GM21447 (cell line): ENCODE measurements at regions not wholly inside any gene's neighbourhood (a gene's known extent, or its start where the extent isn't known, plus 50 kb on each side); places are given as distances from the start of the nearest gene placed in this dataset.

Experiments used
- ATAC-seq: cut with Tn5 transposase; IDR thresholded peaks from one replicate; pipeline ENCODE4 v1.9.1; 2021; ENCODE audit not compliant: unreplicated experiment

DNA sequence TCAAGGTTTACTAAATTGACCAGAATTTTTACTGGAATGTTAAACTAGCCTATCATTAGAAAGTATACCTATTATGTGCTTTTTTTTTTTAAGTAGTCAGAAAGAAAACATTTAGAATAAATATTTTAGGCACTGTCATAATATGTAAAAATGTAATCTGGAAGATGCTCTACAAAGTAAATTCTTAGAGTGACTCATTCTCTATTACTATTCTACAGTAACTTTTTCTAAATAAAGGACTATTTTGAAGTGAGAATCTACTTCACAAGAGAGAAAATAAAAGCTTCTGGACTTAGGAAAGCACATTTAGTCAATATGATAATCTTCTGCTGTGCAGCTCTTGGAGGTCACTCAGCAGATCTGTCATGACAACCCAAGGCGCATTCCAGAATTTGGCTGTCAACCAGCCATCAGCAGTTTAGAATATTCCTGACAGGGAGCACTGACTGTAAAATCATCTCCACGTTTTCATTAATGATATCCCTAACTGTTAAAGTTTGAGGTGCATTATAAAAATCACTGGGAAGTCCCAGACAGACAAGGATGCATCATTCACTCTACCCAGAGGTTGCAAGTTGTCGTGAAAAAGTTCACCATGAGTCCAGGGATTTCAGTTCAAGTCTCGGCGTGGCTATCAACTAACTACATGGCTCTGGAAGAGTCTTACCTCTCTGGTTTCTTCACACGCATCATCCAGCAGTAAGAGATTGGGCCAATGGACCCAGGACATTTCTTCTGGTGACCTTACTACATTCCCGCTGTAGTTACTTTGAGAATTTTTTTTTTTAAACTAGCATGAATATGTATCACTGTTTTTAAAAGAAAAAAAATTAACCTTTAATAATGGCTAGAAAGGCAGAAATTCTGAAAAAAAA lies 374.9 kb downstream of the GJA1 start:
- no peak for ATAC-seq

DNA sequence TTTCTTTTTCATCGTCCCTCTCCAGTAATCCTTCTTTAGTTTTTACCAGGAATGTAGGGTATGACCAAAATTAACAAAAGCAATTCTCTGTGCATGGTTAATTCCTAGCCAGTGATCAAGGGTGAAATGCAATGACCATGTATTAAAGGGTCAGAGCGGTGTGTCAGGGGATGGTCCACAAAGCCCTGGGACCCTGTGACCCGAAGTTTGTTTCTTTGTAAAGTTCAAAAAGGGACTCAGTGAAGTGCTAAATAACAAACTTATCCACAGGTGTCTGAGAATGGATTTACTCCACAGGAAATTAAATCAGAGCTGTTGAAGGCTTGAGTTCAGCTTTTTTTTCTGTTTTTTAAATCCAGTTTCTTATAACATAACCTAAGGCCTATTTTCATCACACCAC lies 375.7 kb downstream of the GJA1 start:
- ATAC-seq: no peak

DNA sequence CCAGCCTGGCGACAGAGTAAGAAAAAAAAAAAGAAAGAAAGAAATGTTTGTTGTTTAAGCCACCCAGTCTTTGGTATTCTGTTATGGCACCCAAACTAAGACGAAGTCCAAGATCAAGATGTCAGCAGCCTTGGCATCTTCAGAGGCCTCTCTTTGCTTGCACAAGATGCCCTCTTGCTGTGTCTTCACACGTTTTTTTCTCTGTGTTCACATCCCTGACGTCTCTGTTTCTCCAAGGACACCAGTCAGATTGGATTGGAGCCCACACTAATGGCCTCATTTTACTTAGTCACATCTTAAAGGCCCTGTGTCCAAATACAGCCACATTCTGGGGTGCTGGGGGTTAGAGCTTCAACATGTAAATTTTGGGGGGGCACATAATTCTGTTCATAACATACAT lies 380.9 kb downstream of the GJA1 start:
- ATAC-seq: no peak

DNA sequence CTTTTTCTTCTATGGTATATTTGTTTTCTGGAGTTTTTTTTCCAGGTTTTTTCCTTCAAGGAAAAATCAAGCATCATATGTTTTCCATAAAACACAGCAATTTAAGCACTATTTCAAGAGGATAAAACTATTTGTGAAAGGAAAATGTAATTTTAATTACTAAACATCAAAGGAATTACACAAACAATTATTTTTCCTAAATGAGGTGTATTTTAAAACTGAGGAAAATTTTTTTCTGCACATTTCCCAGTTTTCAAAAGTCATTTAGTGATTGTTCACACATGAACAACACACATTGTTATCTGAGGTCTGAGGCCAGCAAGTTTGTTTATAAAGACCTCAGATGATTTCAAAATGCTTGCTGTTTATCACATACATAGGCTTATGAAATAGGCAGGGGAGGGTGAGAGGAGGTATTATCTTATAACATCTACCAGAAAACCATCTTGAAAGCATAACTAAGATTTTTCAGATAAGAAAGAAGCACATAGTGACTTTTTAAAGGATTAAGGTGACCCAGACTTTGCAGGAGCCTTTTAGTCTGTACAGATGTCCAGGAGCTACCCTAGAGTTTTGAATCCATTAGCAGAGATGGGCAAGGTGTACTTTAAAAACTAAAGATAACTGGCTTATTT lies 381.6 kb downstream of the GJA1 start:
- no peak for ATAC-seq

DNA sequence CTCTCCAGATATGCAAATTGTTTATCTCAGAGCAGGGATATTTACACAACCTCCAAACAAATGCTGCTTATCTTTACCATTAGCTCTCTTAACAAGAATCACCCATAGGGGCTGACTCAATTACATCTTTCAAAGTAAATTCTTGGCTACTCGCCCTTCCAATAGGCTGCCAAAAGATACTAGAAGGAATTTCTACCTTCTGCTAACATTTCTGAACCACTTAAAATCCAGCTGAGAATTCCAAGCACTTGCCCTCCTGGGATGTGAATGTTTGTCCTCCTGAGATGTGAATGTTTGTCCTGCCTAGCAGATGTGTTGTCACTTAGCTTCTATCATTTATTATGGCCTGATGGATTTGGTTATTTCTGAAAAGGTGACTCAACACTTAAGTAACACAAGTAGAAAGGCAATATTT lies 388.0 kb downstream of the GJA1 start:
- ATAC-seq: no peak

DNA sequence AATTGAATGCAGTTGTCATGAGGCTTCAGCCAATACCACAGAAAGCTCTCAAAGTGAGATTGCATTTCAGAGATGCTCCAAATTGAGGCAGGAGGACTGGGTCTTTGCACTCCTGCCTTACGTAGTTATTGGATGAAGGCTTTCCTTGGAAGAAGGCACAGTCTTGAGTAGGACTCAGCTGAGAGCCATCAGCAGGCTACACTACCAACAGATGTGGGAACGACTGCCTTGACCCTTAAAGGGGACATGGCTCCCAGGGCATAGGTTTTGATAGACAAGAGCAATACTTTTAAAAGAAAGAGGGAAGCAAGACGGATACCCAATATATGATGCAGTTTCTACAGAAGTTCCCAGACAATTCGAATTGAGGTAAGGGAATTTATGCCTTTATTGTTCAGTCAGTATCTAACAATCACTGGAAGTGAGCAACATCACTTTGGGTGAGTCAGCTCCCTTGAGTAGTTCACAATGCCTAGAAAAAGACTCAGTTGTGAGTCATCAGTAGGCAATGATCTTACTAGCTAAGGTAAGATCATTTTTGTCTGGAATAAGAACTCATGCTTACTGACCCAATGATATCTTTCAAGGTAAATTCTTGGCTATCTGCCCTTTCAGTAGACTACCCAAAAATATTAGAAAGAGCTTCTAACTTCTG lies 390.8 kb downstream of the GJA1 start:
- ATAC-seq: no peak

DNA sequence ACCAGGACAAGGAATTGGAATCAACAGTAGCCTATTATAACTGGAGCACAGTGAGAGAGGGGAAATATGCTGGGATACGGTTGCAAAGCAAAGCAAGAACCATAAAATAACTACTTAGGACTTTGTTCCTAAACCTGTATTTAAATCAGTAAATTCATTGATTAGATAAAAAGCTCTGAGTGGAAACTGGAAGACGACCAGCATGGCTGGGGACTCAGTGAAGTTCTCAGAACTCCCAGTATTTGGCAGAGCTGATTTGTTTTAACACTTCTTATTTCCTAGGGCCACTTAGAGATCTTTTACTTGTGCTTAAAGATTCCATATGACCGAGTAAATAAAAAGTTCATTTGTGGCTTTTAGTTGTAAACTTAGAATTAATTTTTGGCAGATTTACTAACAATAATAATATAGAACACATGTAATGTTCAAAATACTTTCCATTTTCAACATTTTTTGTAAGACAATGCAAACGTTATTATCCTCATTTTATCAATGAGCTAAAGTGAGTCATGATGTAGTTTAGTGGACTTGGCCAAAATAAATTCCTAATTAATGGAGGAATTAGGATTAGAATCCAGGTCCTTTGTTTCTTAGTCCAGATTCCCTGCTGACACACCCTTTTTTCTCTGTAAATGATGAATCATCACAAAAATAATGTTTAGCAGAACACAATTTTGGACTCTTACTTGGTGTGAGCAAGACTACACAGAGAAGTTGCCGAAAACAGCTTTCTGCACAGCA lies 392.9 kb downstream of the GJA1 start:
- ATAC-seq: no peak

DNA sequence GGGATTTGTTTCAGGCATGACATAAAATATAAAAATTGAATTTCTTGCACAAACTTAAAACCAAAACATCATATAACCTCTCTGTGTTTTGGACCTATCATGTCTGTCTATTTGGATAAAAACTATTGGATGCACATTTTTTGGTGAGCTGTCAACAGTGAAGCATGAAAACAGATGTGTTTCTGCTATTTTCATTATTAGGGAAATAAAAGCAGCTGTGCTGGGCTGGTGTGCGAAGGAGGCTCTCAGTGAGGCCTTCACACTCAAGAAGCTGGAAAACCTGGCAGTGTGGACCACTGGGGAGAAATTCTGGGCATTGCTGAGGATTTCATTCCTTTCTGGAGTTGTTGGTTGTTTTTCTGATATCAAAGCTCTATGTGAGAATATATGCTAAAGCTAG lies 395.3 kb downstream of the GJA1 start:
- ATAC-seq: no peak

DNA sequence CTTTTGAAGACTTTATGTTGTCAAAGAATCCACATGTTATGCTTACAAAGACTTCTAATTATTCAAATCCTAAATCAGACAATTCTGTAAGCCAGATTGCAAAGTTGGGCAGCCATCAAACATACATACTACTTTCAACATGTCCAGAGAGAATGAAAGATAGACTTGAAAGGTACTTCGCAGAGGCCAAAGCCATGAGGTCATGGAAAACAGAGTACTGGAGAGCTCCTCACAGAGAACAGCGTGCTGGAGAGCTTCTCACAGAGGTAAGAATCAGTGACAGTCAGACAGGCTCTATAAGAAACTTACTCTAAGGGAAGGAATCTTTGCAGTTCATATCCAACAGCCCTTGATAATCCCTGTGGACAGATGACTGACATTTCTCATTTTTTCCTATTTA lies 400.2 kb downstream of the GJA1 start:
- ATAC-seq: no peak

DNA sequence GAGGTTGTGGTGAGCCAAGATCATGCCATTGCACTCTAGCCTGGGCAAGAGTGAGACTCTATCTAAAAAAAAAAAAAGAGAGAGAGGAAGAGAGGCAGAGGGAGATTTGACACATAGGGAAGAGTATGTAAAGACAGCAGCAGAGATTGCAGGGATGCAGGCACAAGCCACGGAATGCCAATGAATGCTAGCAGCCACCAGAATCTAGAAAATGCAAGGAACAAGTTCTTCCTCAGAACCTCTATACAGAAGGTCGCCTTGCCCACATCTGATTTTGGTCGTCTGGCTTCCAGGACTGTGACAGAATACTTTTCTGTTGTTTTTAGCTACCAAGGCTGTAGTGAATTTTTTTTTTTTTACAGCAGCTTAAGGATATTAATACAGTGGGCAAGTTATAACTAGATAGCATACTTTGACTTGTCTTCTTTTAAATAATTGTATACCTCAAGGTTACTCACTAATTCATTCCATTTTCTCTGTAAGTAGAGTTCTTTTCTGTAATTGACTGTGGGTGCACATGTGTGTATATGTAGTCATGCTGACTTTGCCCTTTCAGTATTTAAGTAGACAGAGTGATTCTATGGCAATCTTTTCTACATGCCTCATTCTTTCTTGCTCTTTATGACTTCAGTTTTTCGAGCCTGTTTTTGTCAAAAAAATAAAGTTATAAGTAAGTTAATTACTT lies 402.2 kb downstream of the GJA1 start:
- no peak for ATAC-seq

DNA sequence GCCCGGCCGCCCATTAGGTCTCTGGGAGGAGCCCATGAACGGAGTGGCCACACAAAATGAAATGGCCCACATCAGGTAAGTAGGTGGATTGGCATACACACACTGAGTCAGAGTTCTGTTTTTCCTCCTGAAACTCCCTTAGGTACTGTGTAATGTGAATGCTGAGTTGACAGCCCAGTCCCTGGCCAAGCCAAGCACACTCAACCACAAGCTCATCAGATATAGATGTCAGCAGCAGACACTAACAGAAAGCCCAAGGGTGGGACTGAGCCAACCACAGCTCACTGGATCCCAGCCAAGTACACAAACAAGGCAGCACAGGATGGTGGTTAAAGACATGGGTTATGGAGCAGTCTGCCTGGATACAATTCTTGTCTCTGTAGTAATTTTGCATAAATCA lies 403.4 kb downstream of the GJA1 start:
- no peak for ATAC-seq

DNA sequence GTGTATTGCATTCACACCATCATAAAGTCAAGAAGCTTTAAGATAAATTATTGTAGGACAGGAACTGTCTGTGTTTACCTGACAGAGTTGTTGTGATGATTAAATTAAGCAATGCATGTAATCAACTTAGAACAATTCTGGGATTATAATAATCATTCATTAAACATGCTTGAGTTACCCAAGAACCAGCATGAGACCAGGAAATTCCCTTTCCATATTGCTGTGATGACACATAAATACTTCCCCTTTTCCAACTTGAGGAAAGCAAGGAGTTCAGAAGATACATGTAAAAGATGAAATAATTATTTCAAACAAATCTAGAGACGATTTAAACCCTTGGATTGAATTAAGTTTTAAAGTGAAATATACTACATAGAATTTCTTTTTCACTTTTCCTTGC lies 404.4 kb downstream of the GJA1 start:
- no peak for ATAC-seq

DNA sequence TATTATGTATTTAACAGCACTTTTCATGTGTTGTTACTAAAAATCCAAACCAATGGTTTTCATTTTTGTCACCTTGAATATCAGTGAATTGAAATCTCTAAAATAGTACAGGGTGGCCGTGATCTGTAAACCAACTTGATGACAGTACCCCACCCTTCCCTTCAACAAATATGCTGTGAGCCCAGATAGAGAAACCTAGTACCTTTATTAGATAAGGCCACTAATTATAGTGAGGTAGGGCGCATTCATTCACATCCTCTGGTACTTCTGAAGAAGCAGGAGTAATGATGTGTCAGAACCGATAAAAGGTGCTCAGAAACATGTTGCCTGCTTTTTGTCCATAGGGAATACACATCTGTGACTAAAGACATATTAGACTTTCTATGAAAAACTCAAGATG lies 409.5 kb downstream of the GJA1 start:
- no peak for ATAC-seq

DNA sequence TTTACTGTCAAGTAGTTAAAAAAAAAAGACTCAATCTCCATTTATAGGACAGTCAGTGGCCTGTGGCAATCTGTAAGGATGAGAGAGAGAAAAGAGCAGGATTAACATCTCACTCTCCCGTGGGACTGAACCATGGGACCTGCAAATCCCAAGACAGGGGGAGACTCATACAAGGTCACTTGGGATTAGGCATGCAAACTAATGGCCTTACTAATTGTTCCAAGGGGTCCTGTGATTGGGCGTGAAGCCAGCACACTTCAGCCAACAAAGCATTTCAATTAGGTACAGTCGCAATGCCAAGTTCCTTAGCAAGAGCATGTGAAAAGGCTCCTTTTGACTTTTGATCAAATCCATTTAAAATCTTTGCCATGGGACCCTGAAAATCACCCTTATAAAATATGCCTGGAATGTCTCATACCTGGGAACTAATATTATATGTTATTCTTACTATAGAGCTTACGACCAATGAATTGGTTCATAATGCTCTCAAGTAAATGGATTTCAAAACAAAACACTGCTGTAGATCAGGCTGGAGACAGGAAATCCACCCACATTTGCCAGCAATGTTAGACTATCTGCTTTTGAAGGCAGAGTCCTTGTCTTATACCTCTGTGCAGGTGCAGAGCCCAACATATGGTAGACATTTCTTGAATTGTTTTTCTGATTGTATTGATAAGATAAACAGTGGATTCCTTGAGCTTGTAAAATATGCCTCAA lies 412.5 kb downstream of the GJA1 start:
- no peak for ATAC-seq

DNA sequence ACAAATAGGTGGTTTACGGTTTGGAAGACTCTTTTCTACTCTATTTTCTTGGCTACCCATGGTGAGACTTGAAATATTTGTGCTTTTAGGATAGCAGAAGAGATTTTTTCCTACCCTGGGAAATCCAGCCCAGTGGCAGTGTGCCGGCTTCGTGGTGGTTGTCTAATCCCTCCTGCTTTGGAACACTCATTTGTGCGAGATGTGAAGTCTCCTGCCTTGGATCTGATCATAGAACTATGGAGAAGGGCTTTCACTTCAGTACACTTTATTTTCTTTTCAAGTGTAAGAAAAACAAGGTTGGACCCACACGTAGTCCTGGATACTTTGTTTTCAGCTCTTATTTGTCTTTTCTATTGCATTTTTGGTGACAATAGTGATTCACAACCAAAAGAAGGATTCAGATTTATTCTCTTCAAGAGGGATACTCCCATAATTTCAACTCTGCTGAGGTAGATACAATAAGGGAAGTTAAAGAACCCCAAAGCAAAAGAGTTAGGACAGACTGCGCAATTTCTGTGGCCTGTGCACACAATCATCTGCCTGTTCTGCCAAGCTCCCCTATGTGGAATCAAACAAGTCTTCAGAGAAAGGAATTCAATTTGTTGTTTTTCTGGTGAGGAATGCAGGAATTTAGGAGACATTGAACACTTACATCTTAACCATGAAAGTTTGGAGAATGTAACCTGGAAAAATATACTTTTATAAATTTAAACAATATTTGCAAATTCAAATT lies 413.2 kb downstream of the GJA1 start:
- ATAC-seq: no peak

DNA sequence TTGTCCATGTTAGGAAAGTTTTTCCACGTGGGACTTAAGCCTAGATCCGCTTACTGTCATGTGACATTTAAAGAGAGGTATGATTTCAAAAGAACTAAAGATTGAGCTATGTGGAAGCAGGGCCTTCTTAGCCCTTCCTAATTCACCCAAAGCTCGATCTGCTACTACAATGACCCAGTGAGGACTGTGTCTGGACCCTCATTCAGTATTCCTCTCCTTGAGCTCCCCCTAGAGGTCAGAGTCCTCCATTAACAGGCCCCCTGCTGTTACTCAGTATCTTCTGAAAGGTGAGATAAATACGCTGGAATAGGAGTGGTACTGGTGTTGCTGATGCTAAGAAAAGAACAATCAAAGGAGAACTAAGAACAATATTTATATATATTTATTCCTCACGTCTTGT lies 414.0 kb downstream of the GJA1 start:
- peak; percentile 90 for ATAC-seq

DNA sequence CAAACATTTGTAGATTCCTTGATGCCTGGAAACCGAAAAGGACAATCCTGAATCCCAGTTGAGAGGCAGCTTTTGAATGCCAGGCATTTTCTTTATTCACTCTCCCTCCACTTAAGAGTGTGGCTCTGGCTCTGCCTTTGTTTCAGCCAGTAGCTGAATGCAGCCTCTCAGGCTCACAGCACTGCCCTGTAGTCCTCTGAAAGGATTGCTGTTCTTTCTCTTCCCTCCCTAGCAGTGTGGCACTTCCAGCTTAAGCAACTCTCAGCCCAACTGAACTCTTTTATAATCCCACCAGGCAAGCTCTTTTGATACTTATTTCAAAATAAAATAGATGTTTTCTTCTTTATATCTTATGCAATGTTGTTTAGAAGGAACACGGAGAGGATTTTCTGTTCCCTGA lies 415.6 kb downstream of the GJA1 start:
- no peak for ATAC-seq

DNA sequence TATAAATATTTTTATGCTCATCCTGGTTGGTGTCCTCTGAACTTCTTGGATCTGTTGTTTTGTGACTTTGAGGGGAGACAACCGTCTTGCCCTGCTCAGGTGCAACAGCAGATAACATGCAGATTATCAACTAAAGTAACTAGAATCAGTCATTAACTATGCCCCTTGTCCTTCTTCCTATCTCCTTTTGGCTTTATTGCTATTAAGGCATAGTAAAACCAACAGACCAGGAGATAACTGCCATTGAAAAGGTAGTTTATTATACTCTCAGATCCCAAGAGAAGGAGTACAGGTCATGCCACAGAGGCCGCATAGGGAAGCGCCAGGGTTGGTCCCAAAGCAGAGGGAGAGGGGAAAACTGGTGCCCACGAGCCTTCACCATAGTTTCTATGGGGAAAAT lies 418.2 kb downstream of the GJA1 start:
- ATAC-seq: no peak

DNA sequence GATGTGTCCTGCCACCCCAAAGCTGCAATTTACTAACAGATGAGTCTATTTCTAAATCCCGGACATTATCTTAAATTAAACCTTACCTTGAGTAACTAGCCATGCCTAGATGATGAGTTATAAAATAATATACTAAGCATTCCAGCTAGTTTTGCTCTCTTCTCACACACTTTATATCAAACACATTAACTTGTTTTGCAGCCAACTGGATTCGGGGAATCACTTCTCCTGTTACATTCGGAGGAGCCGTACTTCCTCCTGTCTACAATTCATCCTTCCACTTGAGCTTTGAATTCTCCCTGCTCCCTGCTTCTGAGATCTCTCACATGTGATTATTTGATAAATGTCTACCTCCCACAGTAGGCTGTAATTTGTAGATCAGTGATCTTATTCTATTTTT lies 420.1 kb downstream of the GJA1 start:
- no peak for ATAC-seq

DNA sequence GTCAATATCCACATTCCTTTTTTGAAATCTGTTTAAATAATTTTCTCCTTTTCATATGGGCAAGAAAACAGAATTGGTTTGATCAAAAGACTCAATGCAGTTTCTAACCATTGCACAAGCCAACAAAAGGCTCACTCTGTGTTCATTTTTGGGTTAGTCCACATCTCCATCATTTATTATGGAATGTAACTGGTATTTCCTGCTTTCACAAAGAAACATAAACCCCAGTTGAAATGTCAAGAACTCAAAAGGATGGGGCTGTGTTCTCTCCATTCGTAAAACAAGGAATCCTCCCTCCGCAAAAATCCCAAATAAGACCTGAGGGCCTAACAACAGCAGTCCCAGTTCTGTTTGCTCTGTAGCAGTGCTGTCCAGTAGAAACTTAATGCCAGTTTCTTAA lies 420.9 kb downstream of the GJA1 start:
- no peak for ATAC-seq
